ENCODE measurements at regions not wholly inside any gene's neighbourhood (a gene's known extent, or its start where the extent isn't known, plus 50 kb on each side); places are given as distances from the start of the nearest gene placed in this dataset.

- TF ChIP-seq CHD7 (IDR thresholded peaks at IDR 0.05; ENCODE audit: insufficient replicate concordance, low read length) (no peak), POLR2A (IDR thresholded peaks at IDR 0.05; ENCODE audit: control extremely low read depth in 1 of 2, low read depth in 2 of 2, low read length in 2 of 2) (no peak)
Measured at GRCh38 chr1:59089036-59089798, 207.7 kb upstream of the FGGY start (continued).

Measured in H1 (cell line).